Lower leg skin (tissue), 4 donors: ENCODE measurements at regions not wholly inside any gene's neighbourhood (a gene's known extent, or its start where the extent isn't known, plus 50 kb on each side); places are given as distances from the start of the nearest gene placed in this dataset.

Source experiments
- DNase-seq, 2 donors: peaks; one replicate each; pipeline ENCODE4 v3.0.0-alpha.2; 2019; ENCODE audit warnings: low spot score in 2 of 2
- H3K4me3 ChIP-seq: fragments of 200-600 bp; sonication (generic); 2 replicates; pipeline ENCODE4 v1.5.1; 2017; ENCODE audit warnings: mild to moderate bottlenecking, low read depth; ENCODE audit not compliant: poor library complexity, severe bottlenecking
- POLR2A ChIP-seq, 2 donors: fragments of 450-650 bp; IDR thresholded peaks; one replicate each; pipeline ENCODE4 v1.6.1; 2016 to 2017; ENCODE audit warnings: antibody characterized with exemption in 2 of 2, mild to moderate bottlenecking in 1 of 2, moderate library complexity in 1 of 2
- WGBS, 2 donors: methylation state at CpG; one replicate each; pipeline ENCODE4 v1.1.5; 2018; 5-methylcytosine and 5-hydroxymethylcytosine counted together
- intact Hi-C: fragments of 100-400 bp; cut with DNase I; formaldehyde crosslinking; loops from one replicate; pipeline ENCODE4 v1.15.0; 2023; ENCODE audit warnings: low total_unique reads
- TF ChIP-seq, protein P1 (sequence below), 3 donors: fragments of 450-650 bp; IDR thresholded peaks; one replicate each; pipeline ENCODE4 v1.5.1; 2016; ENCODE audit warnings: antibody characterized with exemption in 3 of 3, mild to moderate bottlenecking in 3 of 3, moderate library complexity in 2 of 3

DNA sequence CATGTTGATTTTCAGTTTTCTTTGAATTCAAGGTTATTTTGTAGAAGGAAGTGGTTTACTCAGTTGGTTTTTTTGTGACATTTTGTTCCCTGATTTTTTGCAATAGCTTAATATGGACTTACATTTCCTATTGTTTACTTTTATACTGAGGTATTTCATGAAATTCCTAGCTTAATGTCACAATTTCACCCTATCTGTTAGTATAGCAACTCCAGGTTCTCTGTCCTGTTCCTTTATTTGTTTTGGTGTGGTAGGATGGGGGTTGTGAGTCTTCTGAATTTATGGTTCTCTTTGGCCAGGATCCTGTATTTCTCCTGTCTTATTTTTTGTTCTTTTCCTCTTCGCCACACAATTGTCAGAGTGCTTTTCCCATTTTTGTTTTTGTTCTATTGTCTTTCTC, 523.4 kb upstream of the ARRDC3 start:
- intact Hi-C loops: no loop called here
- no peak for DNase-seq
- 83 to 86% methylated on average over 1 of the region's 1 CpG for WGBS, 2 donors
- no peak for TF ChIP-seq POLR2A (IDR thresholded peaks at IDR 0.05)
- TF ChIP-seq, protein P1, sequence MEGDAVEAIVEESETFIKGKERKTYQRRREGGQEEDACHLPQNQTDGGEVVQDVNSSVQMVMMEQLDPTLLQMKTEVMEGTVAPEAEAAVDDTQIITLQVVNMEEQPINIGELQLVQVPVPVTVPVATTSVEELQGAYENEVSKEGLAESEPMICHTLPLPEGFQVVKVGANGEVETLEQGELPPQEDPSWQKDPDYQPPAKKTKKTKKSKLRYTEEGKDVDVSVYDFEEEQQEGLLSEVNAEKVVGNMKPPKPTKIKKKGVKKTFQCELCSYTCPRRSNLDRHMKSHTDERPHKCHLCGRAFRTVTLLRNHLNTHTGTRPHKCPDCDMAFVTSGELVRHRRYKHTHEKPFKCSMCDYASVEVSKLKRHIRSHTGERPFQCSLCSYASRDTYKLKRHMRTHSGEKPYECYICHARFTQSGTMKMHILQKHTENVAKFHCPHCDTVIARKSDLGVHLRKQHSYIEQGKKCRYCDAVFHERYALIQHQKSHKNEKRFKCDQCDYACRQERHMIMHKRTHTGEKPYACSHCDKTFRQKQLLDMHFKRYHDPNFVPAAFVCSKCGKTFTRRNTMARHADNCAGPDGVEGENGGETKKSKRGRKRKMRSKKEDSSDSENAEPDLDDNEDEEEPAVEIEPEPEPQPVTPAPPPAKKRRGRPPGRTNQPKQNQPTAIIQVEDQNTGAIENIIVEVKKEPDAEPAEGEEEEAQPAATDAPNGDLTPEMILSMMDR (IDR thresholded peaks at IDR 0.05): no peak
- no peak overlapping the region for H3K4me3 ChIP-seq

GRCh38 chr5:91906027-91906426, 522.9 kb upstream of the ARRDC3 start:
- TF ChIP-seq, protein P1 (IDR thresholded peaks at IDR 0.05): no peak
- no peak for TF ChIP-seq POLR2A (IDR thresholded peaks at IDR 0.05)
- no peak overlapping the region for H3K4me3 ChIP-seq
- DNase-seq: no peak
- intact Hi-C loops: no loop called here

GRCh38 chr5:91898898-91899297, 515.8 kb upstream of the ARRDC3 start:
- TF ChIP-seq POLR2A (IDR thresholded peaks at IDR 0.05): no peak
- TF ChIP-seq, protein P1 (IDR thresholded peaks at IDR 0.05): no peak
- no peak for DNase-seq
- 38 to 40% methylated on average over 2 of the region's 2 CpGs for WGBS, 2 donors
- intact Hi-C loops: no loop called here
- no peak overlapping the region for H3K4me3 ChIP-seq

DNA sequence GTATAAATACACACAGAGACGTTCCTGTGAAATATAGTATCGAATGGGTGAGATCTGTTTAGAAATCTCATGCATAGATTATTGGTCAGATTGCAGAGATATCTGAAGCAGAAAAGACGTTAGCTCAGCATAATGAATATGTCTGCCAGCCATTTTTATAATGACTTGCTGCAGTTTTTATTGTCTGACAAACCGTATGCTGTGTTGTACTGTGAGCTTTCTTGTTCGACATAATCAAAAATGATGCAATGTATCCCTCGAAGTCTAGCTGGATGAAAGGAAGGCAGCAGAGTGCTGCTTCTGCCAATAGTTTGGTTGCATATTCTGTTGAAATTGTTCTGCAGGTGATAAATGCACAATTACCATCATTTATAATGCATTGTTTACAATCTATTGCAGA, 514.9 kb upstream of the ARRDC3 start:
- WGBS, 2 donors: 62 to 64% methylated on average over 6 of the region's 6 CpGs
- TF ChIP-seq, protein P1 (IDR thresholded peaks at IDR 0.05): no peak
- TF ChIP-seq POLR2A (IDR thresholded peaks at IDR 0.05): no peak
- intact Hi-C loops: no loop called here
- DNase-seq: no peak
- no peak overlapping the region for H3K4me3 ChIP-seq

DNA sequence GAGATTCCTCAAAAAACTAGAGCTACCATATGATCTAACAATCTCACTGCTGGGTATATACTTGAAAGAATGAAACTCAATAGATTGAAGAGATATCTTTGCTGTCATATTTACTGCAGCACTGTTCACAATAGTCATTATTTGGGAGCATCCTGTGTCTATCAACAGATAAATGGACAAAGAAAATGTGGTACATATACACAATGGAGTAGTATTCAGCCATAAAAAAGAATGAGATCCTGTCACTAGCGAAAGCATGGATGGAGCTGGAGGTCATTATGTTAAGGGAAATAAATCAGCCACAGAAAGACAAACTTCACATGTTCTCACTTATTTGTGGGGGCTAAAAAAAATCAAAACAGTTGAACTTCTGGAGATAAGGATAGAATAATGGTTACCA, 505.7 kb upstream of the ARRDC3 start:
- intact Hi-C loops: no loop called here
- 83 to 90% methylated on average over 1 of the region's 1 CpG for WGBS, 2 donors
- no peak for DNase-seq
- TF ChIP-seq, protein P1 (IDR thresholded peaks at IDR 0.05): no peak
- no peak for TF ChIP-seq POLR2A (IDR thresholded peaks at IDR 0.05)
- no peak overlapping the region for H3K4me3 ChIP-seq
